HEK293 (cell line): ENCODE measurements at regions not wholly inside any gene's neighbourhood (a gene's known extent, or its start where the extent isn't known, plus 50 kb on each side); places are given as distances from the start of the nearest gene placed in this dataset.

Experiments
- ZNF274 ChIP-seq, 2 experiments: fragments of 200-500 bp in 1 of 2; fragments of 450-650 bp in 1 of 2; sonication (Bioruptor generic) in 1 of 2; formaldehyde crosslinking in 1 of 2; IDR thresholded peaks; 2 replicates each; pipeline versions ENCODE4 v1.5.1 to v1.6.1; 2014 to 2016; ENCODE audit warnings: borderline replicate concordance in 1 of 2, inconsistent platforms in 1 of 2, low read length in 1 of 2, missing biosample characterization in 1 of 2, missing genetic modification characterization in 1 of 2
- ZNF580 ChIP-seq: fragments of 450-650 bp; formaldehyde crosslinking; IDR thresholded peaks from 2 replicates; pipeline ENCODE4 v1.5.1; 2016; ENCODE audit warnings: missing biosample characterization, missing genetic modification characterization
- ZNF660 ChIP-seq: fragments of 450-650 bp; IDR thresholded peaks from 2 replicates; pipeline ENCODE4 v1.5.1; 2018; ENCODE audit warnings: missing biosample characterization, mild to moderate bottlenecking, missing genetic modification characterization
- ZSCAN30 ChIP-seq: fragments of 450-650 bp; IDR thresholded peaks from 2 replicates; pipeline ENCODE4 v1.5.1; 2018; ENCODE audit warnings: missing biosample characterization, mild to moderate bottlenecking, missing genetic modification characterization, moderate library complexity
- TF ChIP-seq, protein P1 (sequence below): fragments of 450-650 bp; formaldehyde crosslinking; IDR thresholded peaks from 2 replicates; pipeline ENCODE4 v1.5.1; 2016; ENCODE audit warnings: missing biosample characterization, missing genetic modification characterization

- TF ChIP-seq, protein P1, sequence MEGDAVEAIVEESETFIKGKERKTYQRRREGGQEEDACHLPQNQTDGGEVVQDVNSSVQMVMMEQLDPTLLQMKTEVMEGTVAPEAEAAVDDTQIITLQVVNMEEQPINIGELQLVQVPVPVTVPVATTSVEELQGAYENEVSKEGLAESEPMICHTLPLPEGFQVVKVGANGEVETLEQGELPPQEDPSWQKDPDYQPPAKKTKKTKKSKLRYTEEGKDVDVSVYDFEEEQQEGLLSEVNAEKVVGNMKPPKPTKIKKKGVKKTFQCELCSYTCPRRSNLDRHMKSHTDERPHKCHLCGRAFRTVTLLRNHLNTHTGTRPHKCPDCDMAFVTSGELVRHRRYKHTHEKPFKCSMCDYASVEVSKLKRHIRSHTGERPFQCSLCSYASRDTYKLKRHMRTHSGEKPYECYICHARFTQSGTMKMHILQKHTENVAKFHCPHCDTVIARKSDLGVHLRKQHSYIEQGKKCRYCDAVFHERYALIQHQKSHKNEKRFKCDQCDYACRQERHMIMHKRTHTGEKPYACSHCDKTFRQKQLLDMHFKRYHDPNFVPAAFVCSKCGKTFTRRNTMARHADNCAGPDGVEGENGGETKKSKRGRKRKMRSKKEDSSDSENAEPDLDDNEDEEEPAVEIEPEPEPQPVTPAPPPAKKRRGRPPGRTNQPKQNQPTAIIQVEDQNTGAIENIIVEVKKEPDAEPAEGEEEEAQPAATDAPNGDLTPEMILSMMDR (tag by site-specific recombination) = no peak
- TF ChIP-seq ZNF660 (tag by site-specific recombination) (no peak), ZSCAN30 (no peak), ZNF274 (IDR thresholded peaks at IDR 0.05; ENCODE audit: low read length) (no peak), ZNF274 (tag by site-specific recombination; IDR thresholded peaks at IDR 0.05; ENCODE audit: borderline replicate concordance) (no peak), ZNF580 (no peak)
These were observed 147.0 kb upstream of the PCGF5 start for GRCh38 chr10:91073286-91073979.
